ENCODE measurements at regions not wholly inside any gene's neighbourhood (a gene's known extent, or its start where the extent isn't known, plus 50 kb on each side); places are given as distances from the start of the nearest gene placed in this dataset.

- POLR2A ChIA-PET = no interaction called here
- CTCF ChIA-PET = no interaction called here
- no peak overlapping the region for H3K27ac ChIP-seq (ENCODE audit: low read length)
- H3K9me3 ChIP-seq (ENCODE audit: control insufficient read depth, insufficient read depth, low read depth, low read length) = no peaks in the 10 kb centered on the region
- no TSS peak for BruUV-seq (replicated peaks)
- in situ Hi-C loops (cut with HindIII; ENCODE audit: low pct_unique_long_range_greater_than_20kb, low sequenced_read_pairs) = no loop called here
- no peaks in the 10 kb centered on the region for H3K27me3 ChIP-seq (ENCODE audit: control insufficient read depth, insufficient read depth, low read length)
- TF ChIP-seq TCF7L2 (IDR thresholded peaks at IDR 0.05; ENCODE audit: low read depth, low read length) = no peak
- TF ChIP-seq CTCF (IDR thresholded peaks at IDR 0.05) = no peak
- no peak for TF ChIP-seq REST (IDR thresholded peaks at IDR 0.05; ENCODE audit: insufficient read depth in 1 of 2, low read depth in 2 of 2, low read length in 1 of 2)
- no peak for TF ChIP-seq POLR2AphosphoS5 (IDR thresholded peaks at IDR 0.05; ENCODE audit: low read depth, low read length)
- TF ChIP-seq SIN3A (IDR thresholded peaks at IDR 0.05; ENCODE audit: borderline replicate concordance, insufficient read depth, low read depth, low read length) = no peak
- intact Hi-C loops (cut with micrococcal nuclease; ENCODE audit: unreplicated experiment) = no loop called here
- H3K4me1 ChIP-seq (ENCODE audit: control insufficient read depth, insufficient read depth, low read length) = no peaks in the 10 kb centered on the region
- DNase-seq (ENCODE audit: low read depth, low spot score) (no peak), ATAC-seq (no peak)
- H3K4me3 ChIP-seq (ENCODE audit: low read depth in 2 of 2, low read length in 2 of 2) = no peak overlapping the region
- H3K36me3 ChIP-seq (ENCODE audit: control insufficient read depth, insufficient read depth, low read length) = no peaks in the 10 kb centered on the region
These were observed 535.4 kb upstream of the NDST4 start for GRCh38 chr4:115648786-115649185.

- in situ Hi-C loops (cut with HindIII; ENCODE audit: low pct_unique_long_range_greater_than_20kb, low sequenced_read_pairs) = no loop called here
- Histone ChIP-seq H3K9me3 (ENCODE audit: control insufficient read depth, insufficient read depth, low read depth, low read length) (no peaks in the 10 kb centered on the region), H3K27me3 (ENCODE audit: control insufficient read depth, insufficient read depth, low read length) (no peaks in the 10 kb centered on the region), H3K36me3 (ENCODE audit: control insufficient read depth, insufficient read depth, low read length) (no peaks in the 10 kb centered on the region), H3K4me1 (ENCODE audit: control insufficient read depth, insufficient read depth, low read length) (no peaks in the 10 kb centered on the region), H3K27ac (ENCODE audit: low read length) (no peak overlapping the region), H3K4me3 (ENCODE audit: low read depth in 2 of 2, low read length in 2 of 2) (no peak overlapping the region)
- no peak for ATAC-seq
- DNase-seq (ENCODE audit: low read depth, low spot score) = no peak
- no TSS peak for BruUV-seq (replicated peaks)
- CTCF ChIA-PET = no interaction called here
- intact Hi-C loops (cut with micrococcal nuclease; ENCODE audit: unreplicated experiment) = no loop called here
- no peak for TF ChIP-seq POLR2AphosphoS5 (IDR thresholded peaks at IDR 0.05; ENCODE audit: low read depth, low read length)
- TF ChIP-seq REST (IDR thresholded peaks at IDR 0.05; ENCODE audit: insufficient read depth in 1 of 2, low read depth in 2 of 2, low read length in 1 of 2) = no peak
- no peak for TF ChIP-seq CTCF (IDR thresholded peaks at IDR 0.05)
- TF ChIP-seq TCF7L2 (IDR thresholded peaks at IDR 0.05; ENCODE audit: low read depth, low read length) = no peak
- TF ChIP-seq SIN3A (IDR thresholded peaks at IDR 0.05; ENCODE audit: borderline replicate concordance, insufficient read depth, low read depth, low read length) = no peak
- POLR2A ChIA-PET = no interaction called here
These were observed 515.9 kb upstream of the NDST4 start for GRCh38 chr4:115629270-115629669.
